ENCODE measurements at regions not wholly inside any gene's neighbourhood (a gene's known extent, or its start where the extent isn't known, plus 50 kb on each side); places are given as distances from the start of the nearest gene placed in this dataset.

DNA sequence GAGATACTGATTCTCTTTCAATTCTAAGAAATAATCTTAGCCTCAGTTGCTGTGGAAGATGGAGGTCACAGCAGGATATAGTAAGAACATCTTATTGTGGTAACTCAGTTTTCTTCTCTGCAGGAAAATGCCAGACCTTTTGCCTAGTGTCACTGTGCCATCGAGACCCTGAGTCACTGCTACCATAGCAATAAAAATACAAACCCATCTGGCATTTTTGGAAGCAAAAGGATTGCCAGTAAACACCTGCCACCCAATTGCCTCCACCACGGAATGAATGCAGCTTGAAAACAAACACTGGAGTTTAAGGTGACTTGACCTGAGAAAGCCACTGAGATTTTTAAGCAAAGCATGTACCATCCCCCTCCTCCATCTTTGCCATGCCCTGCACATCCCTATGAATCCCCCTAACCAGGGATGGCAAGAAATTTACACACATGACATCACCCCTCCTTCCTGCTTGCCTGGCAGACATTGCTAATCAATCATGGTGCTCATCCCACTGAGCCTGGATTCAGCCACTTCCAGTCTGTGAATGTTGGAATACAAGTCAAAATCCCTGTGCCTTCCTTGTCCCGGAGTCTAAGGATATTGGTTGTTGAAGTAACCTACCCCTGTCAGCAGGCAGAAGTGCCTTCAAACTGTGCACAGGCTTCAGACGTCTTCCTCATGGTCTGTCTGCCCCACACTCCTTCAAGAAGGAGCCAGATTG lies 59.6 kb upstream of the MAMLD1 start:
- H3K27ac ChIP-seq (ENCODE audit: insufficient read length, low read depth, low read length), result no peak overlapping the region
- no peaks in the 10 kb centered on the region for H3K4me1 ChIP-seq (ENCODE audit: insufficient read depth, low read length)
- H2BK120ac ChIP-seq (ENCODE audit: low read depth, low read length, poor library complexity, severe bottlenecking), result no peak overlapping the region
- no peak overlapping the region for H2BK15ac ChIP-seq (ENCODE audit: low read depth, low read length)
- H3K4me1 Mint-ChIP-seq, result no peaks in the 10 kb centered on the region; a peak in 2 of 4 replicates
- H3K14ac ChIP-seq (ENCODE audit: insufficient read depth, low read length), result no peak overlapping the region
- H3K23ac ChIP-seq (ENCODE audit: insufficient read length, low read depth, low read length), result no peak overlapping the region
- H3K79me1 ChIP-seq (ENCODE audit: insufficient read depth, low read depth, low read length, poor library complexity, severe bottlenecking), result no peaks in the 10 kb centered on the region
- H3K56ac ChIP-seq (ENCODE audit: insufficient read length, low read depth, low read length), result no peak overlapping the region
- H2BK5ac ChIP-seq (ENCODE audit: insufficient read length, low read length), result no peak overlapping the region
- H3K4me3 Mint-ChIP-seq, result no peak overlapping the region
- H2BK20ac ChIP-seq (ENCODE audit: low read depth, low read length, poor library complexity, severe bottlenecking), result no peak overlapping the region
- no peak overlapping the region for H3K4ac ChIP-seq (ENCODE audit: low read depth, low read length)
- H3K9ac ChIP-seq (ENCODE audit: extremely low read depth, insufficient read length, low read length), result no peak overlapping the region
- no peaks in the 10 kb centered on the region; a peak in 1 of 7 replicates for H3K36me3 Mint-ChIP-seq (ENCODE audit: insufficient read depth in 1 of 3, low read depth in 3 of 3)
- H4K91ac ChIP-seq (ENCODE audit: insufficient read length, low read depth, low read length), result no peak overlapping the region
- H2AK5ac ChIP-seq (ENCODE audit: insufficient read length, low read length), result no peak overlapping the region
- peaks cover 2% of the 10 kb centered on the region; the same call in 1 of the 2 replicates for H3K27me3 Mint-ChIP-seq (ENCODE audit: low read depth)
- no peak for DNase-seq
- H3T11ph ChIP-seq (ENCODE audit: low read length), result no peak overlapping the region
- TF ChIP-seq, protein P1, sequence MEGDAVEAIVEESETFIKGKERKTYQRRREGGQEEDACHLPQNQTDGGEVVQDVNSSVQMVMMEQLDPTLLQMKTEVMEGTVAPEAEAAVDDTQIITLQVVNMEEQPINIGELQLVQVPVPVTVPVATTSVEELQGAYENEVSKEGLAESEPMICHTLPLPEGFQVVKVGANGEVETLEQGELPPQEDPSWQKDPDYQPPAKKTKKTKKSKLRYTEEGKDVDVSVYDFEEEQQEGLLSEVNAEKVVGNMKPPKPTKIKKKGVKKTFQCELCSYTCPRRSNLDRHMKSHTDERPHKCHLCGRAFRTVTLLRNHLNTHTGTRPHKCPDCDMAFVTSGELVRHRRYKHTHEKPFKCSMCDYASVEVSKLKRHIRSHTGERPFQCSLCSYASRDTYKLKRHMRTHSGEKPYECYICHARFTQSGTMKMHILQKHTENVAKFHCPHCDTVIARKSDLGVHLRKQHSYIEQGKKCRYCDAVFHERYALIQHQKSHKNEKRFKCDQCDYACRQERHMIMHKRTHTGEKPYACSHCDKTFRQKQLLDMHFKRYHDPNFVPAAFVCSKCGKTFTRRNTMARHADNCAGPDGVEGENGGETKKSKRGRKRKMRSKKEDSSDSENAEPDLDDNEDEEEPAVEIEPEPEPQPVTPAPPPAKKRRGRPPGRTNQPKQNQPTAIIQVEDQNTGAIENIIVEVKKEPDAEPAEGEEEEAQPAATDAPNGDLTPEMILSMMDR (conservative IDR thresholded peaks at IDR 0.05), result no peak
- H3K18ac ChIP-seq (ENCODE audit: insufficient read length, low read depth, low read length), result no peak overlapping the region
- H3K79me2 ChIP-seq (ENCODE audit: insufficient read depth, low read length), result no peaks in the 10 kb centered on the region
- no peak overlapping the region for H2AFZ ChIP-seq (ENCODE audit: low read length)
- H4K20me1 ChIP-seq (ENCODE audit: control insufficient read depth, insufficient read depth, insufficient read length), result no peaks in the 10 kb centered on the region
- WGBS (ENCODE audit: extremely low coverage, insufficient read length, low lambda C conversion rate), result no CpG with 5 or more reads among the region's 4 CpGs
- H4K5ac ChIP-seq (ENCODE audit: insufficient read length, low read depth, low read length), result no peak overlapping the region
- peaks cover 5% of the 10 kb centered on the region for H3K9me3 ChIP-seq (ENCODE audit: control insufficient read depth, low read depth, low read length)
- no peak overlapping the region for H3K4me2 ChIP-seq (ENCODE audit: insufficient read depth, insufficient read length, low read length)
- H3K23me2 ChIP-seq (ENCODE audit: insufficient read length, low read depth, low read length, poor library complexity, severe bottlenecking), result no peaks in the 10 kb centered on the region
- H3K27me3 ChIP-seq (ENCODE audit: insufficient read depth, low read length), result no peaks in the 10 kb centered on the region
- peaks cover 69 to 70% of the 10 kb centered on the region in 2 experiments for H3K9me3 Mint-ChIP-seq
- H4K8ac ChIP-seq (replicated peaks; ENCODE audit: insufficient read length, low read depth, low read length), result no peak overlapping the region
- H3K27ac Mint-ChIP-seq, result no peak overlapping the region
- no peak overlapping the region for H2BK12ac ChIP-seq (ENCODE audit: insufficient read length, low read depth, low read length)
